ENCODE measurements at regions not wholly inside any gene's neighbourhood (a gene's known extent, or its start where the extent isn't known, plus 50 kb on each side); places are given as distances from the start of the nearest gene placed in this dataset.

DNA sequence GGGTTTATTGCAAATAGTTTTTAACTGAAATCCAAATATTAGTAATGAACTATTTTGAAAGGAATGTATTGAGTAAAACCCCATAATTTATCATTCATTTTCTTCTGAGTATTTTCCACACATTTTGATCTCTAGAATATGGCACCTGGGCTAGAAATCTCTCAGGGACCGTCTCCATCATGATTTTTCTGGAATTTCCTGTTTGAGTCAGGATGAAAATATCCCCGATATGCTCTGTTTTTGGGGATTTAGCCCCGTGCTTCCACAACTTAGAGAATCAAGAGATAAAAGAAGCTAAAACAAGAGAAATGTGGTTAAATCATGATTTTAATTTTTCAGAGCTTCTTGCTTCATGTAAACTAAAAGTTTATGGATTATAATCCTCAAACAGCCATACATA is 114.2 kb downstream of the SPCS3 start:
- Histone ChIP-seq H3K79me2 (ENCODE audit: insufficient read depth, low read length) (no peaks in the 10 kb centered on the region), H3K36me3 (ENCODE audit: insufficient read depth, low read length) (no peaks in the 10 kb centered on the region), H3K27me3 (ENCODE audit: insufficient read depth, low read length) (no peaks in the 10 kb centered on the region), H3K27ac (ENCODE audit: low read depth, low read length) (no peak overlapping the region), H3K9me3 (ENCODE audit: insufficient read depth, low read depth, low read length) (no peaks in the 10 kb centered on the region), H3K9ac (ENCODE audit: low read length) (no peak overlapping the region), H3K4me2 (ENCODE audit: low read length) (peak overlapping the region; percentile 39), H2AFZ (ENCODE audit: low read depth, low read length) (no peak overlapping the region), H3K4me3 (ENCODE audit: insufficient read depth, low read depth, low read length) (no peak overlapping the region), H4K20me1 (ENCODE audit: insufficient read depth, low read length) (no peaks in the 10 kb centered on the region), H3K4me1 (ENCODE audit: insufficient read depth, low read length) (peaks cover 16% of the 10 kb centered on the region)
- TF ChIP-seq, protein P1, sequence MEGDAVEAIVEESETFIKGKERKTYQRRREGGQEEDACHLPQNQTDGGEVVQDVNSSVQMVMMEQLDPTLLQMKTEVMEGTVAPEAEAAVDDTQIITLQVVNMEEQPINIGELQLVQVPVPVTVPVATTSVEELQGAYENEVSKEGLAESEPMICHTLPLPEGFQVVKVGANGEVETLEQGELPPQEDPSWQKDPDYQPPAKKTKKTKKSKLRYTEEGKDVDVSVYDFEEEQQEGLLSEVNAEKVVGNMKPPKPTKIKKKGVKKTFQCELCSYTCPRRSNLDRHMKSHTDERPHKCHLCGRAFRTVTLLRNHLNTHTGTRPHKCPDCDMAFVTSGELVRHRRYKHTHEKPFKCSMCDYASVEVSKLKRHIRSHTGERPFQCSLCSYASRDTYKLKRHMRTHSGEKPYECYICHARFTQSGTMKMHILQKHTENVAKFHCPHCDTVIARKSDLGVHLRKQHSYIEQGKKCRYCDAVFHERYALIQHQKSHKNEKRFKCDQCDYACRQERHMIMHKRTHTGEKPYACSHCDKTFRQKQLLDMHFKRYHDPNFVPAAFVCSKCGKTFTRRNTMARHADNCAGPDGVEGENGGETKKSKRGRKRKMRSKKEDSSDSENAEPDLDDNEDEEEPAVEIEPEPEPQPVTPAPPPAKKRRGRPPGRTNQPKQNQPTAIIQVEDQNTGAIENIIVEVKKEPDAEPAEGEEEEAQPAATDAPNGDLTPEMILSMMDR (IDR thresholded peaks at IDR 0.05; ENCODE audit: insufficient read depth, low read depth, low read length), result no peak
- TF ChIP-seq EZH2 (IDR thresholded peaks at IDR 0.05; ENCODE audit: insufficient read depth, low read length), result no peak
- peaks cover 16% of the 10 kb centered on the region for H3K4me1 Mint-ChIP-seq (ENCODE audit: low read depth, unreplicated experiment)
- H3K4me3 Mint-ChIP-seq (ENCODE audit: unreplicated experiment), result no peak overlapping the region
- FAIRE-seq, result peak; percentile 34
- no peaks in the 10 kb centered on the region for H3K9me3 Mint-ChIP-seq (ENCODE audit: unreplicated experiment)
- H3K36me3 Mint-ChIP-seq (ENCODE audit: low read depth, unreplicated experiment), result no peaks in the 10 kb centered on the region
- peak; percentile 43 for DNase-seq (ENCODE audit: low read depth)
- H3K27ac Mint-ChIP-seq (ENCODE audit: unreplicated experiment), result no peak overlapping the region
- no peaks in the 10 kb centered on the region for H3K27me3 Mint-ChIP-seq (ENCODE audit: low read depth, unreplicated experiment)

DNA sequence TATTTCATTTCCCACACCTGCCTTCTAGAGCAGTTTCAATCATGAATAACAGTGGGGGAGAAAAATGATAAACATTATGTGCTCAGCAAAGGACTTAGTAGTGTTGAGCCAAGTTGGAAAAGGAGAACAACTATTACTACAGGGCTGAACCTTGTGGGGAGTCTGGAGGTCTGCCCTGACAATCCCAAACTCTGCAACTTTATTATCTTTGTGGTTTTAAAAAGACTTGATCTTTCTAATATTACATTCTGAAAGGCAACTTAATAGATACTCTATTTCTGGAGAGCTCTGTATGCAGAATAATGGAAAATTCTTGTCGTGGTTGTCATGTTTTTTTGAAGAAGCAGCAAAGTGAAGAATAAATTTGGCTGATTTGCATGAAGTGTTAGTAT is 116.1 kb downstream of the SPCS3 start:
- peak overlapping the region; percentile 42 for H3K27ac Mint-ChIP-seq (ENCODE audit: unreplicated experiment)
- Histone ChIP-seq H3K79me2 (ENCODE audit: insufficient read depth, low read length) (no peaks in the 10 kb centered on the region), H4K20me1 (ENCODE audit: insufficient read depth, low read length) (no peaks in the 10 kb centered on the region), H3K9me3 (ENCODE audit: insufficient read depth, low read depth, low read length) (no peaks in the 10 kb centered on the region), H3K4me3 (ENCODE audit: insufficient read depth, low read depth, low read length) (no peak overlapping the region), H3K4me1 (ENCODE audit: insufficient read depth, low read length) (peaks cover 16% of the 10 kb centered on the region), H3K9ac (ENCODE audit: low read length) (no peak overlapping the region), H3K27me3 (ENCODE audit: insufficient read depth, low read length) (no peaks in the 10 kb centered on the region), H3K36me3 (ENCODE audit: insufficient read depth, low read length) (no peaks in the 10 kb centered on the region), H3K27ac (ENCODE audit: low read depth, low read length) (peak overlapping the region; percentile 74), H3K4me2 (ENCODE audit: low read length) (peak overlapping the region; percentile 30), H2AFZ (ENCODE audit: low read depth, low read length) (no peak overlapping the region)
- no peaks in the 10 kb centered on the region for H3K9me3 Mint-ChIP-seq (ENCODE audit: unreplicated experiment)
- H3K4me1 Mint-ChIP-seq (ENCODE audit: low read depth, unreplicated experiment), result peaks cover 20% of the 10 kb centered on the region
- H3K36me3 Mint-ChIP-seq (ENCODE audit: low read depth, unreplicated experiment), result no peaks in the 10 kb centered on the region
- FAIRE-seq (peak; percentile 58), DNase-seq (ENCODE audit: low read depth) (peak; percentile 91)
- TF ChIP-seq EZH2 (IDR thresholded peaks at IDR 0.05; ENCODE audit: insufficient read depth, low read length), result no peak
- TF ChIP-seq, protein P1 (IDR thresholded peaks at IDR 0.05; ENCODE audit: insufficient read depth, low read depth, low read length), result no peak
- H3K4me3 Mint-ChIP-seq (ENCODE audit: unreplicated experiment), result no peak overlapping the region
- no peaks in the 10 kb centered on the region for H3K27me3 Mint-ChIP-seq (ENCODE audit: low read depth, unreplicated experiment)

DNA sequence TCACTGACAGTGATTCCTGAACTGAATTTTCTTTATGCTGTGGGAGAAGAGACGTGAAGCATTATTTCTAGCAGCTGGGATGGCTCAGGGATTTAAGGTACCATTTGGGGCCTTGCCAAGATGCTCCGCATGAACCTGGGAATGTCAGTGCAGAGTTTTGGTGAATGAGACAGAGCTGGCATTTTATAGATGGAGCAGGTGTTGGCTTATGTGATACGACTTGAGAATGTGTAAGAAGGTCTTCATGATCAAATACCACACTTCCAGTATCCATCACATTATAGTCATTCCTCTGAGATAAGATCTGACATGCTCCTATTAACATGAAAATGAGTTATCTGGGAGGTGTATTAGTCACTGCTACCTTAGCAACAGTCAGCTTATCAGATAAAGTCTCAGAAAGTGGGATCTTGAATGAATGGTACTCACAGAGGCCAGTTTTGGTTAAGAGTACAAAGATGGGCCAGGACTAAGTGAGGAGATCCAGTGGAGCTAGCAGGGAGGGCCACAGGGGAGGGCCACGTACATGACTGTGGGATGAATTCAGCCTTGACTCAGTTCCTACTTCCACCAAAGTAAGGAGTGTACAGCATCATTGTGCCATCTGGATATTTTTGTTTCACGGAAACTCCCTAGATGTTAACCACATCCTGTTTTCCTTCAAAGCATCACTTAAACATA is 116.7 kb downstream of the SPCS3 start:
- Mint-ChIP-seq H3K4me3 (ENCODE audit: unreplicated experiment) (no peak overlapping the region), H3K9me3 (ENCODE audit: unreplicated experiment) (no peaks in the 10 kb centered on the region), H3K27me3 (ENCODE audit: low read depth, unreplicated experiment) (no peaks in the 10 kb centered on the region), H3K36me3 (ENCODE audit: low read depth, unreplicated experiment) (no peaks in the 10 kb centered on the region), H3K27ac (ENCODE audit: unreplicated experiment) (peak overlapping the region; percentile 42), H3K4me1 (ENCODE audit: low read depth, unreplicated experiment) (peaks cover 23% of the 10 kb centered on the region)
- Histone ChIP-seq H3K4me1 (ENCODE audit: insufficient read depth, low read length) (peaks cover 16% of the 10 kb centered on the region), H2AFZ (ENCODE audit: low read depth, low read length) (no peak overlapping the region), H4K20me1 (ENCODE audit: insufficient read depth, low read length) (no peaks in the 10 kb centered on the region), H3K36me3 (ENCODE audit: insufficient read depth, low read length) (no peaks in the 10 kb centered on the region), H3K9me3 (ENCODE audit: insufficient read depth, low read depth, low read length) (no peaks in the 10 kb centered on the region), H3K4me3 (ENCODE audit: insufficient read depth, low read depth, low read length) (no peak overlapping the region), H3K9ac (ENCODE audit: low read length) (peak overlapping the region; percentile 13), H3K79me2 (ENCODE audit: insufficient read depth, low read length) (no peaks in the 10 kb centered on the region), H3K27ac (ENCODE audit: low read depth, low read length) (peak overlapping the region; percentile 74), H3K27me3 (ENCODE audit: insufficient read depth, low read length) (no peaks in the 10 kb centered on the region), H3K4me2 (ENCODE audit: low read length) (peak overlapping the region; percentile 30)
- TF ChIP-seq EZH2 (IDR thresholded peaks at IDR 0.05; ENCODE audit: insufficient read depth, low read length), result no peak
- TF ChIP-seq, protein P1 (IDR thresholded peaks at IDR 0.05; ENCODE audit: insufficient read depth, low read depth, low read length), result no peak
- FAIRE-seq, result peak; percentile 82
- peak; percentile 96 for DNase-seq (ENCODE audit: low read depth)

Data from astrocyte (in vitro differentiated cells and primary cell).